GM19324 (cell line): ENCODE measurements at regions not wholly inside any gene's neighbourhood (a gene's known extent, or its start where the extent isn't known, plus 50 kb on each side); places are given as distances from the start of the nearest gene placed in this dataset.
"Not testable (repeated sequence)": the region's sequence is repeated elsewhere in the genome, so short reads cannot be mapped to it uniquely, and the experiment has no call there.

Experiments used
- ATAC-seq: cut with Tn5 transposase; IDR thresholded peaks from one replicate; pipeline ENCODE4 v1.9.1; 2021; ENCODE audit warnings: mild to moderate bottlenecking, moderate library complexity; ENCODE audit not compliant: unreplicated experiment, low FRiP score

DNA sequence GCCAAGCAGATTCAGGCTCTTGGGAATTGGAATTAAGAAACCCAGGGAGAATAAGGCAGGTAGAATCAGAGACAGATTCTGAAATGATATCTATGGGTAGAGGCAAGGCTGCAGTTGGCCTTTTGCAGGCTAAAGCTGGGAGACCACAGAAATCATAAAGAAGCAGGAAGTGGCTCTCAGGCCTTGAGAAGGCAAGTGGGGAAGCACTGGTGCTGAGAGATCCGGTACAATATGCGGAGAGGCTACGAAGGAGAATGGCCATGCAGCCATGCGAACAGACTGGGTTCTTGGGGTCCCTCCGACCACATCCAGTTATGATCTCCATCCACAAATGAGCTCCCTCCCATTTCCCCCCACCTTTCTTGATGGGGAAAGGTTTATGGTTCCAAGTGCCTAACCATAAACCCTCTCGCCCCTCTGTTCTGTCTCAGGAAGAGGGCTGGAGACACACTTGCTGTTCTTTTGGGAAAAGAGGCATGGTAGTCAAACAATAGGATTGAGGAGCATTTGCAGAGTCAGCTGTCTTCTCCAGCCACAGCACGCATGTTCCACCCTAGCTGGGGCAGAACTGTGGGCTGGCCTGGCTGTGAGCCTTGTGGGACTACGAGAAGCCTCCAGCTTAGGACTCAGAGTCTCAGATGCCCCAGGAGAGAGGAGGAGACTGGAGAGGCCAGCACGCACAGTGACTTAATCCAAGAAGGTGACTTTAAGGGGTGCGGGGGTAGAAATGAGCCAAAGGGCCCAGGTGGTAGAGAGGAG is 99.6 kb downstream of the RPLP1 start:
- no peak for ATAC-seq

DNA sequence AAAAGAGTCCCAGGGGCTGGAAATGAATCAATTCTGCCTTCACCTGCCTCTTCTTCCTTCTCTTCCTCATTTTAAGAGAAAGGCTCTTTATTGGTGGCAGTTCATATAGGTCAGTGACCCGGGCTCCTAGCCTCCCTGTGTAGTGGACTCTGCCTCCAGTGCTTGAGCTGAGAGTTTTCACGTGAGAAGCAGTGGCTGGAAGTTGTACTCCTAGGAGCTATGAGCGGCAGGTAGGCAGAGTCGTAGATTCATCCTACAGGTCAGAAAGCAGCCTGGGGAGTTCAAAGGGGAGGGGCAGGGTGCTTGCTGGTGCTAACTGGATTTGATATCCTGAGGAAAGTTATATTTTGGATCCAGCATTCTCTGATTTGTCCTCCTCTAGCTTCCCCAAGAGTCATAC is 101.1 kb downstream of the RPLP1 start:
- no peak for ATAC-seq

DNA sequence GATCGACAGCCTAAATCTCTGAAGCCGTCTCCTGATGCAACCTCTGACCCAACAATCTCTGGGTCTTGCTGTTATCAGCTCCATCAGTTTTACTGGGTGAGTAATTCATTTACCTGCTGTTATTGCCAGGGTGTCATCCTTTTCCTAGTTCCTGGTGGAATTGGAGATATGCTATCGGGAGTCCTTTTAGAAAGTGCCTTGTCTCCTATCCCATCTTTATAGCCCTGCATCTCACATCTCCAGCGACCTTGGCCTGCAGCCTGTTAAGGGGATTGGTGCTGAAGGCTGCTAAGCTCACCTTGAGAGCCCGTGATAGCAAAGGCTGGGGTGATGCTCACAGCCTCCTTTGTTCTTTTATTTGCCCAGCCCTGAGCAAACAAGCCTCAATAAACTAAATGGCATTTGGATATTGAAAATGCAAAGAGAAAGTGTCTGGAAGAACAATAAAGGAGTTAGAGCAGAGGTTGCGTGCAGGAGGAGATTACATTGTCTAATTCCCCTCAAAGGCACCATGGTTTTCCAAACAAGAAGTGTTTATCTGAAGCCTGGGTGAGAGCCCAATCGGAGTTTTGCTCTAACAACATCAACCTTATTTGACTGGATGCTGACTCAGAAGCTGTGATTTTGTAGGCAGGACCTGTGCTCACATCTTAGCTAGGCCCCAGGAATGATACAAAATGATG is 101.8 kb downstream of the RPLP1 start:
- no peak for ATAC-seq

DNA sequence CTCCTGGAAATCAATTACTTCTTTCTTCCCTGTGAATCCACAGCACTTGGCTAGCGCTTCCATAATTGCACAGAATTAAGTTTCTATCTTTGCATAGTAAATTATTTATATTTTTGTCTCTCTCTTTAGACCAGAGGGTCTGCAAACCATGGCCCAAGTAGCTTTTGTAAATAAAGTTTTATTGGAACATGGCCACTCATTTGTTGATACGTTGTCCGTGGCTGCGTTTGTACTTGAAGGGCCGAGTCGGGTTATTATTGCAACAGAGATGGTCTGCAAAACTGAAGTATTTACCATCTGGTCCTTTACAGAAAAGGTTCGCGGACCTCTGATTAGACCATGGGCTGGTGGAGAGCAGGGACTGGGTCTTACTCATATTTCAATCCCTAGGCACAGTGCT is 102.5 kb downstream of the RPLP1 start:
- ATAC-seq: no peak

DNA sequence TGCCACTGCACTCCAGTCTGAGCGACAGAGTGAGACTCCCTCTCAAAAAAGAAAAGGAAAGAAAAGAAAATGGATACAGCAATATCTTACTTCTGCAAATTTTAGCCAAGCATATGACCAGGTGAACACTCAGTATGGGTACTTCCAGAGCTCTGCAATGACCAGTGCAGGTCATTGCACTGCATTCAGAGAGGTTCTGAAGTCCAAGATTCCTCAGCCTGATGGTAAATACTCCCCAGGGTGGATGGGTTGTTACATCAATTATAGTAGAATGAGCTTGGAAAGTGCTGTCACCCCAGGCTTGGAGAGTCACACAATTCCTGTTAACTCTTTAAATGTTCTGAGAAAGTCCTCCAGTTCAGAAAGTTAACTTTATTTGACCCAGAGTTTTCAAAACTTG is 103.7 kb downstream of the RPLP1 start:
- ATAC-seq: no peak

DNA sequence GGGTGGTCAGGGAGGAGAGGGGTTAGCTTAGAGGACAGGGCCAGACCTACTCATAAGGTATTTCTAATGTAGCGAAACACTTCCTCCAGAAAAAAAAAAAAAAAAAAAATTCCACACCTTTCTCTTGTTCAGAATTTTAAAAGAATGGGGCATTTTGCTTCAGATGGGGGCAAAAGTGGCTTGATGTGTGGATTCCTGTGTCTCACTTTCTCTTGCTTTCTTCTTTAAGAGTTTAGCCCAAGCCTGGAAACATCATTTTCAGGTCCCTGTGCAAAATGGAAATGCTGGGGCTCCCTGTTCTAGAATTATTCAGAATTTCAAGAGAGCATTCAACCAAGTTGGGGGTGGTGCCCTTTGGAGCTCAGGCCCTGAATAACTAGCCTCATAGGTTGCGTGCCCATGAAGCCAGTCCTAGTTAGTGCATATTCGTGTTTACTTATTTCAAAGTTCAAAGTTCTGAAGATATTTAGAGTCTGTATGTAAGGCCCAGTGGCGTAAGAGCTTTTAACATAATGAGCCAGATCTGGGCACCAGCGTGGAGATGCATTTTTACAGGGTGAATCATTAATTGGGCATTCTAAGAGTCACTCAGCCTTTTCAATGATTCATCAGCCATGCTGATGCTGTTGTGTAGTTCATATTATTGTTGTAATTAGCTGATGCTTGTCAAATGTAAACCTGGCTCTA is 104.5 kb downstream of the RPLP1 start:
- ATAC-seq: no peak

DNA sequence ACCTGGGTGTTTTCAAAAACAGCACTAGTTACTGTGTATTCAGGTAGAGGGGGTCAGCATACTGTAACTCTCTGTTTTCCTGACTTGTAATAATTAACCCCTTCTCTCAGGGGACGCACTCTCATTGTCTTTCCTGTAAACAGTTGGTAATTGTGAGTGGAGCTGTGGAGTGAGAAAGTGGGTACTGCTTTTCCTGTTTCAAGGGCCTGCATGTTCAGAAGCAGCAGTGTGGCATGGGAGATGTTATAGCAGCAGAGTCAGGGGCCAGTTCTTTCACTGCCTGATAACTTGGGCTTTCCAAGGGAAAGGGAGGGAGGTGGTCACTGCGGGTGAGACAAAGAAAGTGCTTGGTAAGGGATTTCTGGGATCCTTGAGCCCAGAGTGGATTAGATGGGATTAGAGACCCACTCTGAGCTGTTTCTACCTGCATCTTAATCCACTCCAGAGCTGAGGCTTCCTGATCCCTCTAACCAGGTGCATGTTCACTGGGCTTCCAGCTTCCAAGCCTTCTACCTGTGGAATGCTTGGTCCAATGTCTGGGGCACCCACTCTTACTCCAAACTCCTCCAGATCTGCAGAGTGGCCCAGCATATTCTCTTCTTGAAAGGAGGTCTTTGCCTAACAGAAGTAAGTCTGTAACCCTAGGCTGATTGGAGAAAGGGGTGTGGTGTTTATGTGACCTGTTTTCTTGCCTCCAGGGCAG is 105.2 kb downstream of the RPLP1 start:
- no peak for ATAC-seq

DNA sequence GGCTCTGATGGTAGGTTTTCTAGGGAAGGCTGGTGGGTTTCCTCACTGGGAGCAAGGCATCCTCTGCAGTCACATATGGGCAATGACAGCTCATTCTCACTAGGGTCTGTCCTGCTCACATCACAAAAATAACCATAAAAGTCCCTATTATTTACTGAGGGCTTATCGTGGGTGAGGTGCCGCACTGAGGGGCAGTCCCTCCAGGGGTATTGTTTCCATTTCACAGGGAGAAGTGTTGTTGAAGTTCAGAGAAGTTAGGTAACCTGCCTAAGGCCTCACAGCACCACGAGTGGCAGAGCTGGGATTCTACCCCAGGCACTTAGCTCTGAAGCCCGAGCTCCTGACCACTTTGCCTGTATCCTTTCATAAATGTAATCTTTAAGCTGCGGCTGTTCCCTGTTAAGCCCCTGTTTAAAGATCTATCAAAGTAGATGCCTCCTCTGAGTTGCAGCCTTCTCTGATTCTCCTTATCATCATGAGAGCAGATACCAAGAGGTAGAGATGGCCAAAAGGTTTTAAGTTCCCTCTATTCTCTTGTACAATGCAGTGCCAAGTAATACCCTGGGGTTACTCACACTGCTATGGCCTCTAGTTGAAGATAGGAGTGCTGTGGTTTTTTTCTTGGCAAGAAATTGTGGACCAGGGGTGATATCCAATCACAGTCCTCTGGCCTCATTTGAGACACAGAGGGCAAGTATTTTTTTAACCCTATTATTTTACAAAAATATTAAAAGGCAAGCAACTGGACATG is 107.0 kb downstream of the RPLP1 start:
- ATAC-seq: no peak

DNA sequence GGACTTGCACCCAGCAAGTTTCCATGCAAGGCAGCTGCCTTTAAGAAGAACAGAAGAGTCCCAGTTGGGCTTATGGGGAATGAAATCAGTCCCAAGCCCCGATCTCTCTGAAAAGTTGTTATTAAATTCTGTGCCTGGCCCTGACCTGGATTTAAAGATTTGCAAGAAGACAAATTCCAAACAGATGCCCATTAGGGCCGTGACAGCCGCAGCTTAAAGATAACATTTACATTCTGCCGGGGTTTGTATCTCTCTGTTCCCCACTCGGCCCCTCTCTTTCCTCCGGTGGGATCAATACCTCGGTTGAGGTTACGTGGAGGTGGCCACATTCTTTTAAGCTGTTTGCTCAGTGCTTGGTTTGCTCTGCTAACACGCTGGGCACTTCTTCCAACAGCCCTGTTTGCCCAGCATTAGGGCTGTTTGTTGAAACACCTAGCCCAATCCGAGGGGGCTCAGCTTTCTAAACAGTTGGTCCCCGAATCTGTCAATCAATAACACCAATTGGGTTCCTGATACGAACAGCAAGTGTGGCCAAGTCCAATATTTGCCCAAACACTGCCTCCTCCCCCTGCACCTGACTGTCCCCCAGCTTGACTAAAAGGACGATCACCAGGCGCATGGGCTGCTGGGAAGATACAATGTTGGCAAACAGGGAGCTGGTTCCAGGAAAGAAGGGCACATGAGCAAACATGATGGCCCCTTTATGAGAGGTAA is 108.6 kb downstream of the RPLP1 start:
- ATAC-seq: no peak

DNA sequence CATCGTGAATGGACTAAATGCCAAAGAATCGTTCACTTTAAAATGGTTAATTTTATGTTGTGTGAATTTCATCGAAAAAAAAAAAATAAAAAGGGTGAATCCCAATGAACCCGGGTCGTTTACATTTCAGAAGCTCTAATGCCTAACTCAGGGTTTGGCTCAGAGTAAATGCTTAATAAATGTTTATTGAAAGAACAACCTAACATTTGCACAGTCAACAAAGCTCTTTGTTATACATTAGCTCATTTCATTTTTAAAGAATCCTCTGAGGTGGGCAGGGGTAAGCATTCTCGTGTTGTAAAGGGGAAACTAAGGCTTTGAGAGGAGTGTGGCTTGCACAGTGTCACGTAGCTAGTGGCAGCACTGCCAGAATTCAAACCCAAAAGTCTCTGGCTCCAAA is 109.5 kb downstream of the RPLP1 start:
- no peak for ATAC-seq

DNA sequence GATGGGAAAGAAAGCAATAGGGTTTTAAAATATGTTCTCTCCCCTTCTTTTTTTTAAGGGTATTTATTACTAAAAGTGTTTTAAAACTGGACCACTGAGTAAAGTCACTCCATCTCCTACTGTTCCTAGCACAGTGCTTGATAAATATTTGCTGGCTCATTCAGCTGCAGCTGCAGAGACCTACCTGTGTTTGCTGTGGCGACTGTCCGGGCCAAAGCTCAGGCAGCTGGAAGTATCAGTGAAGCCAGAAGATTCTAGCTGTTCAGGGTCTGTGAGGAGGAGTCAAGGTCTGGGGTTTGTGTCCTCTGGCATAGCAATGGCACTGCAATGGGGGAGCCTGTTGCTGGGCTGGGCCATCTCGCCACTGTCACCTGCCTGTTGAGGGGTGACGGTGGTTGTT is 109.9 kb downstream of the RPLP1 start:
- ATAC-seq: no peak

DNA sequence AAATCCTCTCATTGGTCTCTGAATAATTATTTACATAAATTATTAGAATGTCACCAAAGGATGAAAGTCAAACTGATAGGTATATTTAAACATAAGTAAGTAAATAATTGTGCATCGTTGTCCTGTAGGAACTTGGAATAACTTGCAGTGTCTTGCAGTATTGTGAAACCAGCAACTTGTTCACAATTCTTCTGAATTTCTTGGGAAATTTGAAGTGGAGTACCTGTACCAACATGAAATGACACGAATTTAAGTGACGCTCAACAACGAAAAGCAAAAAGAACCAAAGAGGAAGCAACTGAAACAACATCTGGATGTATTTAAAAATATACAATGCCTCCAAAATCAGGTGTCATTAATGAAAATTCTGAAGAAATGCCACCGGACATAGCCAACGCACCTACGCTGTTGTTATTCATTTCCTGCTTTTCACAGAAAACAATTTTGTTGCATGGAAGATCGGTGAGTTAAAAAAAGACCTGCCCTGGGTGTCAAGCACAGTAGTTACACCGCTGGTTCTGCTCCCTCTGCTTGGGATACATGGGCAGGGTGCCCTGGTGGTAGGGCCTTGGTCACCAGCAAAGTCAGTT is 112.5 kb downstream of the RPLP1 start:
- ATAC-seq: no peak

DNA sequence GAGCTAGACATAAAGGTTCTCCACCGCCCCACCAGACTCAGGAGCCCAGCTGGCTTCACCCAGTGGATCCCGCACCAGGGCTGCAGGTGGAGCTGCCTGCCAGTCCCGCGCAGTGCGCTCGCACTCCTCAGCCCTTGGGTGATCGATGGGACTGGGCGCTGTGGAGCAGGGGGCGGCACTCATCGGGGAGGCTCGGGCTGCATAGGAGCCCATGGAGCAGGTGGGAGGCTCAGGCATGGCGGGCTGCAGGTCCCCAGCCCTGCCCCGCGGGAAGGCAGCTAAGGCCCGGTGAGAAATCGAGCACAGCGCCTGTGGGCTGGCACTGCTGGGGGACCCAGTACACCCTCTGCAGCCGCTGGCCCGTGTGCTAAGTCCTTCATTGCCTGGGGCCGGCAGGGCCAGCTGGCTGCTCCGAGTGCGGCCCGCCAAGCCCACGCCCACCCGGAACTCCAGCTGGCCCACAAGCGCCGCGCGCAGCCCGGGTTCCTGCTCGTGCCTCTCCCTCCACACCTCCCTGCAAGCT is 114.7 kb downstream of the RPLP1 start:
- not testable (repeated sequence) for ATAC-seq

DNA sequence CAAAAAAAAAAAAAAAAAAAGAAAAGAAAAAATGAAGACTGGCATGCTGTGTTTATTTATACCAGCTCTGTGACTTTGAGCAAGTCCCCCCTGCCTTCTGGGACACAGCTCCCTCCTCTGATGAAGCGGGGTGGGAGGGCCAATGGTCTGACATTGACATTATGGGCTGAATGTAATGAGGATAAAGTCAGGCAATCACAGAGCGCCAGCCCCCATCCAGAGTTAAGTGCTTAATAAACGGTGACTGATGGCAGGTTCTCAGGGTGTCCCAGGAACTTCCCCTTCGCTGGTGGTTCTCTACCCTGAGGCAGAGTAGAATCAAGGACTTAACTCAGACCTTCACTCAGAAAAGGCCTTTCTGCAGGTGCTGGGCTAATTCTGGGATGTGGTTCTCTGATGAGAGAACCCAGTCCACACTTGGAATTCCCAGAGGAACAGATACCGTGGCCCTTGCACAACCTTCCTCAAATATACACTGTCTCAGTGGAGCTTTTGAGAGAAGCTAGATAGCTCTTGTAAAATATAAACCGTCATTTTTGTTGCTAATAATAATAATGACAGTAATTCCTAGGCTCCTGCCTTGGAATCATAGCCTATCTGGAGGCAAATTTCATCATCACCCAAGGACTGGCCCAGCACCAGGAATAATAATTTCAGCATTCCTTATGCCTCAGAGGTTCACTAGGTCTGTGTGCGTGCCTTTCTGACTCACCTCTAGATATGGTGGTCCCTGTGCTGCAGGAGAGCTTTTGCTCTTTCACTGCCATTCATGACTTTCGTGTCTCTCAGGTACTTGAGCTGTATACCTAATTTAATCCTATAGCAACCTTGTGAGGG is 115.8 kb downstream of the RPLP1 start:
- ATAC-seq: no peak

DNA sequence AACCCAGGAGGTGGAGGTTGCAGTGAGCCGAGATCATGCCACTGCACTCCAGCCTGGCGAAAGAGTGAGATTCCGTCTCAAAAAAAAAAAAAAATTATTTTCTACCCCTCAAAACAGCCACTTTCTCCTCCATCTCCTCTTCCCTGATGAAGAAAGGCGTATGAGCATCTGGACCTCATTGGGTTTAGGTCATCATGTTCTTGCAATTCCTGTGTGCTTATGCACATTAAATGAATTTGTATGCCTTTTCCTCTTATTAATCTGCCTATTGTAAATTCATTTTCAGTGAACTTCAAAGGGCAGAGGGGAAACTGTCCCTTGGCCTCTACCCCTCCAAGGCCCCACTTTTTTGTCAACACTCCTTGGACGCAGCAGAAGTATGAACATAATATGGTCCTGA is 117.8 kb downstream of the RPLP1 start:
- ATAC-seq: no peak

DNA sequence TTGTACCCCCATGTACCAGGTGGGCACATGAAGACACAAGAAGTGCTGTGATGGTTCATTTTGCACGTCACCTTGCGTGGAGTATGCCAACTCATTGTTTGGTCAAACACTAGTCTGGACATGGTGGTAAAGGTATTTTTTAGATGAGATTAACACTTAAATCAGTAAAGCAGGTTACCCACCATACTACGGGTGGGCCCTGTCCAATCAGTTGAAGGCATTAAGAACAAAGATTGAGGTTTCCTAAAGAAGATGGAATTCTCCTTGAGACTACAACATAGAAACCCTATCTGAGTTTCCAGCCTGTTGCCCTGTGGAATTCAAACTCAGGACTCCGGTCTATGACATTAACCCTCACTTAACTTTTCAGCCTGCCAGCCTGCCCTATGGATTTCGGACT is 118.4 kb downstream of the RPLP1 start:
- no peak for ATAC-seq

DNA sequence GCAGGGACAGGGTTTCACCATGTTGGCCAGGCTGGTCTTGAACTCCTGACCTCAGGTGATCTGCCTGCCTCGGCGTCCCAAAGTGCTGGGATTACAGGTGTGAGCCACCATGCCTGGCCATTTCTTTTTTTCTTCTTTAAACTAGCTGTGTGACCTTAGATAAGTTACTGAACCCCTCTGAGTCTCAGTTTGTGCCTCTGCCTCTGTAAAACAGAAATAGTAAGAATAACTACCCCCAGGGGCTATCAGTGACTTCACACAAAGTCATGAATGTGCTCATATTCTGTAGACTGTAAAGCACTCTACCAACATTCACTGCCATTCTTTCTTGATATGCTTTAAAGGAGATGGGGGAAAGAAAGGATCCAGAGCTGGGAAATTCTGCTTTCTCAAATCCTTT is 120.7 kb downstream of the RPLP1 start:
- ATAC-seq: not testable (repeated sequence)

DNA sequence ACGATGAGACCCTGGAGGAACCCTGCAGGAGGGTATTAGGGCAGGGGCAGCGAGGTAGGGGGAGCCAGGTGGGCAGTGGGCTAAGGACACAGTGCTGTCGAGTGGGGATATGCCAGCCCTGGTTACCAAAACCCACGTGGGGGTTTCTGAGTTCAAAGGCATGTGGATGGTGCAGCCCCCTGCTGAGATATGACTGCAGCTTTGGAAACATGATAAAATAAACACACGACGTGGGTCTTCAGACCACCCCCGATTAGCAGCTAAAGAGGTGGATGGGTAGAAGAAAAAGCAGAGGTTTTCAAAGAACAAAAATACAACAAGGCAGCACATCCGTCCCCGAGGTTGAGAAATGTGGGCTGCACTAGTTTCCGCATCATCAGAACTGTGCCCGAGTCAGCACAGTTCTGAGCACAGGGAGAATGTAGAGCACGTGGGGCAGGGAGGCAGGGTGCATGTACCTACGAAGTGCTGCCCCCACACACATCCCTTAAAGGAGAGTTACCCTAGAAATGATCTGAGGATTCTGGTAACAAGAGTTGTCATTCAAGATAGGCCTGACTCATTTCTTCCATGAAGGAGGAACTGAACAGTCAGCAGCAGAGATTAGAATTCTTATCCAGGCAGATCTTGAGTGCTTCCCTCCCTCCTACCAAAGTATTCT is 121.3 kb downstream of the RPLP1 start:
- ATAC-seq: no peak
